ENCODE measurements at regions not wholly inside any gene's neighbourhood (a gene's known extent, or its start where the extent isn't known, plus 50 kb on each side); places are given as distances from the start of the nearest gene placed in this dataset.

DNA sequence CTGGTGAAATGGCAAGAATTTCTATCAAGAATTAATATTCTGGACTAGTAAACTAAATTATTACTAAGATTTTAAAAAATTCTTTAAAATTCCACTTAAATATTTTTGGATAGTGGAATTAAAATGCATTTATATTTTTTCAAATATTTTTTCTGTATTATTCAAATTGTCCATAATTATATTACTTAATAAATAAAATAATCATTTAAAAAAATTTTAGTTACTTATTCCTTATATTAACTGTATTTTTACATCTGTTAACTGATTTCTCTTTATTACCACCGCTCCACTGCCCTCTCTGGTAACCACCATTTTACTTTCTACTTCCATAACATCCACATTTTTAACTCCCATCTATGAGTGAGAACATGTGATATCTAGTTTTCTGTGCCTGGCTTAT is 828.4 kb downstream of the VGLL3 start:
- TF ChIP-seq POLR2A (IDR thresholded peaks at IDR 0.05) (no peak), POLR2AphosphoS5 (IDR thresholded peaks at IDR 0.05) (no peak), CTCF (IDR thresholded peaks at IDR 0.05) (no peak)

Data from transverse colon (tissue), 4 donors.